ENCODE measurements at regions not wholly inside any gene's neighbourhood (a gene's known extent, or its start where the extent isn't known, plus 50 kb on each side); places are given as distances from the start of the nearest gene placed in this dataset.
"Not testable (repeated sequence)": the region's sequence is repeated elsewhere in the genome, so short reads cannot be mapped to it uniquely, and the experiment has no call there.

- DNase-seq = no peak
These were observed 884.7 kb upstream of the ARRDC3 start for GRCh38 chr5:92267830-92268229.

DNA sequence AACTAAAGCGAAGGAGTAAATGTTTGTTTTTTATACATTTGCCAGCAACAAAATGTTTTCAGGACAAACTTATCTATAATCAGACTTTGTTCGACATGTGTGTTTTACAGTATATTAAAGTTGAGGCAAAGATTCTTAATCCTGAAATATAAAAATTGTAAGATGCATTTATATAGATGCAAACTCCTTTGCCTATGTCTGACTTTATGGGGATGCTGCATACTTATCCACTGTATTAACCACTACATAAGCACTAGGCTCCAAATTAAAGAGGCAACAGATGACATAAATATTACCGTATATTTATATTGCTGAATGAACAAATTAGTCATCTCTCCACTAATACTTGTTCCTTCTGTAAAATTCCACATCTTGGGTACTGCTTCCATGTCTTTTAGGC, 882.7 kb upstream of the ARRDC3 start:
- no peak for DNase-seq

GRCh38 chr5:92255605-92256004, 872.5 kb upstream of the ARRDC3 start:
- DNase-seq = not testable (repeated sequence)

- no peak for DNase-seq
These were observed 865.4 kb upstream of the ARRDC3 start for GRCh38 chr5:92248518-92248917.

DNA sequence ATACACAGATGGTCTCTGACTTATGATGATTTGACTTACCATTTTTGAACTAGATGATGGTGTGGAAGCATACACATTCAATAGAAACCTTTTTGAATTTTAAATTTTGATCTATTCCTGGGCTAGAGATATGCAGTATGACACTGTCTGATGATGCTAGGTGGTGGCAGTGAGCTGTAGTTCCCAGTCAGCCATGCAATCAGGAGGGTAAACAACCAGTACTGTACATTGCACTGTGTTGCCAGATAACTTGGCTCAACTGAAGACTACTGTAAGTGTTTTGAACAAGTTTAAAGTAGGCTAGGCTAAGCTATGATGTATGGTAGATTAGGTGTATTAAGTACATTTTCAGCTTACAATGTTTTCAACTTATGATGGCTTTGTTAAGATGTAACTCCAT, 859.1 kb upstream of the ARRDC3 start:
- no peak for DNase-seq

GRCh38 chr5:92237896-92238295, 854.8 kb upstream of the ARRDC3 start:
- no peak for DNase-seq

GRCh38 chr5:92222449-92222848, 839.3 kb upstream of the ARRDC3 start:
- peak; percentile 0 for DNase-seq

GRCh38 chr5:92216852-92217251, 833.7 kb upstream of the ARRDC3 start:
- DNase-seq = not testable (repeated sequence)

GRCh38 chr5:92215116-92215515, 832.0 kb upstream of the ARRDC3 start:
- DNase-seq = no peak

GRCh38 chr5:92208265-92208664, 825.1 kb upstream of the ARRDC3 start:
- no peak for DNase-seq

DNA sequence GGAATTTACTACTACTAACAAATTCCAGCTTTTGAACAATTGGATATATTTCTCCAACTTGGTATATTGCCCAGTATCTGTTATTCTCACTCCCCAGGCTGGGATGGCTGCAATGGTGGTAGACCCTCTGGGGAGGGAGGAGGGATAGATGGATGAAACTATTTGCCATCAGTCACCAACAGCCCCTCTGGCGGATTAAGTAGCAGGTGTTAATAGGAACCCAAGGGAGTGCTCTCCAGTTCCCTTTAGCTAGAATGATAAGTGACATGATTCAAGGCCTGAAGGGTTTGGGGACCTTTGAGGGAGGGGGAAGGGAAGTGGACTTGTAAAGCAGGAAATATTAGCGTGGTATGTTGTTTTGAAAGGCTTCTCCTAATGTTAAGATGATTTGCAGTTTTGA, 824.0 kb upstream of the ARRDC3 start:
- no peak for DNase-seq

DNA sequence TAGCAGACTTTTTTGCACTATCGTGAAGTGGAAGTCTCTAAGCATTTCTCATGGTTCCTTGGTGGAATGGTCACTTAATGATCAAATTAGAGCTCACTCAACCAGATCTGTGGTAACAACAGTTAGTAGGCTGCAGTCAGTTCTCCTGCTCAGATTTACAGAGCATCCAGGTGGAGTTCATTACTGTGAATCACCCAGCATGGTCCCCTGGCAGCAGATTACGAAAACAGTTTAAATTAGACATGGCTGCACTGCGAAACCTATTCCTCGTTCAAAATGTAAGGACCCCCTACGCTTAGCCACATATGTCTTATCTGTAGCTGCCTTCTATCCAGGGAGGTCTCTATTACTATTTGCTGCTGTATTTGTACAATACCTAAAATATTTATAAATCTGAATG, 823.6 kb upstream of the ARRDC3 start:
- DNase-seq = no peak

GRCh38 chr5:92199035-92199434, 815.9 kb upstream of the ARRDC3 start:
- DNase-seq = not testable (repeated sequence)

GRCh38 chr5:92181656-92182055, 798.5 kb upstream of the ARRDC3 start:
- no peak for DNase-seq

- DNase-seq = no peak
These were observed 797.3 kb upstream of the ARRDC3 start for GRCh38 chr5:92180391-92180790.

GRCh38 chr5:92179651-92180050, 796.5 kb upstream of the ARRDC3 start:
- no peak for DNase-seq

- DNase-seq = no peak
These were observed 794.9 kb upstream of the ARRDC3 start for GRCh38 chr5:92177926-92178487.

DNA sequence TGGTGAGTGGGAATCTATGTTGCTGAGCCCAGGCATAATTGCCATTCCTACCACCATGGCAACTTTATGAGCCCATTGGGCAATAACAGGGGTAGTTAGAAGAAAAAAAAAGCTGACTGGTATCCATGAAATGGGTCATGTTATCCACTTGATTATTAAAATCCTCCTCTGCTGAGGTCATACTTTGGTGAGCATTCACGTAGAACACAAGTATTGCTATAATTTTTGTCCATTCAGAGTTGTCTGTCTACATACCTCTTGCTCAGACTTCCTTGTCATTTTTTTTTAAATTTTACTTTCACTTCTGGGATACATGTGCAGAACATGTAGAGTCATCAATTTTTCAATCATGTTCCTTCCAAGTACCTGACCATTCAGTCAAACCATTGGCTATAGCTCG, 780.8 kb upstream of the ARRDC3 start:
- DNase-seq = no peak

DNA sequence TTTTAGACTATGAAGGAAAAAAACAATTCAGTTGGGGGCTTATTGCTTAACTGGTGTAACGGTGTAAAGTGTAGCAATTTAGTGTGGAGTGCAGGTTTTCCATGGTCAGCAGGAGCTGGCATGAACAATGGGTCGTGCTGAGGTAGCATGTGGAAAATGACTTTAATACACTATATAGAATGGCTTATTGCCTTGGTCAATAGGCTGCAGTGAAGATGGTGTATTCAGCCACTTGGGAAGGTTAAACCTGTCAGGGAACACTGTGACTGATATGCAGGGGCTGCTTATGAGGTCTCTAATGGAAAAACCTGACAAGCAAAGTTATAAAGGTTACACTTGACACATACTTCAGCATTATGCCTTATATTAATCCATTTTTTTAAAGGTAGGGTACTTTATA, 764.7 kb upstream of the ARRDC3 start:
- DNase-seq = no peak

GRCh38 chr5:92147266-92147665, 764.1 kb upstream of the ARRDC3 start:
- DNase-seq = no peak

GRCh38 chr5:92145852-92146251, 762.7 kb upstream of the ARRDC3 start:
- no peak for DNase-seq

- DNase-seq = no peak
These were observed 761.7 kb upstream of the ARRDC3 start for GRCh38 chr5:92144824-92145223.

- DNase-seq = not testable (repeated sequence)
These were observed 749.3 kb upstream of the ARRDC3 start for GRCh38 chr5:92132294-92132908.

DNA sequence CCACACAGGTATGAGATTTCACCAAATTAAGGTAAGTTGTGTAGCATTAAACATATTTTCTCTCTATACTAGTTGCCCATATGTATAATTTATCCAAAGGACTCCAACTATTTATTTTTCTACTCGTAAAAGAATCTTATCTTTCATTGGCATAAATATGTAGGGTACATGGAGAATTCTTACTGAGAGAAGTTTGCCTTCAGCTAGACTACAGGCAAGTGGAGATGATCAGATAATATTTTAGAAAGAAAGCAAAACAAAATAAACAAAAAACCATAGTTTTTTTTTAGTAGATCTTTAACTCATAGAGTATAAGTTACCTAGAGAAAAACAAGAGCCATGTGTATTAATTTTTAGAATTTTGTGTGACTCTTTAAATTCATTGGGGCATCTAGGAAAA, 743.1 kb upstream of the ARRDC3 start:
- DNase-seq = no peak

GRCh38 chr5:92119110-92119509, 736.0 kb upstream of the ARRDC3 start:
- no peak for DNase-seq

Data from fibroblast of skin of back (primary cell).